WERI-Rb-1 (cell line): ENCODE measurements at regions not wholly inside any gene's neighbourhood (a gene's known extent, or its start where the extent isn't known, plus 50 kb on each side); places are given as distances from the start of the nearest gene placed in this dataset.

ENCODE experiments used
- DNase-seq: peaks from one replicate; pipeline ENCODE4 v3.0.0-alpha.2; 2020
- H3K27ac ChIP-seq: fragments of 250-450 bp; sonication (Bioruptor Pico); 2 replicates; pipeline ENCODE4 v1.5.1; 2020; ENCODE audit warnings: mild to moderate bottlenecking, moderate library complexity
- H3K27me3 ChIP-seq: fragments of 250-450 bp; sonication (Bioruptor Pico); 2 replicates; pipeline ENCODE4 v1.5.1; 2021; ENCODE audit warnings: mild to moderate bottlenecking, low read depth, moderate library complexity; ENCODE audit not compliant: insufficient read depth, severe bottlenecking
- H3K36me3 ChIP-seq: fragments of 250-450 bp; sonication (Bioruptor Pico); 2 replicates; pipeline ENCODE4 v1.5.1; 2020; ENCODE audit warnings: mild to moderate bottlenecking, moderate library complexity
- H3K4me3 ChIP-seq: 2 replicates; pipeline ENCODE4 v1.5.1; 2011; ENCODE audit warnings: low read depth, mild to moderate bottlenecking, control low read depth, low read length
- H3K9me3 ChIP-seq: fragments of 250-450 bp; sonication (Bioruptor Pico); 2 replicates; pipeline ENCODE4 v1.5.1; 2021; ENCODE audit warnings: mild to moderate bottlenecking, moderate library complexity; ENCODE audit not compliant: severe bottlenecking
- TF ChIP-seq, protein P1 (sequence below): IDR thresholded peaks from 2 replicates; pipeline ENCODE4 v1.5.1; 2011; ENCODE audit warnings: low read depth, mild to moderate bottlenecking, control low read depth, inconsistent platforms, low read length

GRCh38 chr9:107390279-107390678 is 99.3 kb downstream of the KLF4 start:
- no peak for DNase-seq
- Histone ChIP-seq H3K36me3 (no peaks in the 10 kb centered on the region), H3K4me3 (no peak overlapping the region), H3K27me3 (no peaks in the 10 kb centered on the region), H3K27ac (no peak overlapping the region), H3K9me3 (no peaks in the 10 kb centered on the region)
- TF ChIP-seq, protein P1, sequence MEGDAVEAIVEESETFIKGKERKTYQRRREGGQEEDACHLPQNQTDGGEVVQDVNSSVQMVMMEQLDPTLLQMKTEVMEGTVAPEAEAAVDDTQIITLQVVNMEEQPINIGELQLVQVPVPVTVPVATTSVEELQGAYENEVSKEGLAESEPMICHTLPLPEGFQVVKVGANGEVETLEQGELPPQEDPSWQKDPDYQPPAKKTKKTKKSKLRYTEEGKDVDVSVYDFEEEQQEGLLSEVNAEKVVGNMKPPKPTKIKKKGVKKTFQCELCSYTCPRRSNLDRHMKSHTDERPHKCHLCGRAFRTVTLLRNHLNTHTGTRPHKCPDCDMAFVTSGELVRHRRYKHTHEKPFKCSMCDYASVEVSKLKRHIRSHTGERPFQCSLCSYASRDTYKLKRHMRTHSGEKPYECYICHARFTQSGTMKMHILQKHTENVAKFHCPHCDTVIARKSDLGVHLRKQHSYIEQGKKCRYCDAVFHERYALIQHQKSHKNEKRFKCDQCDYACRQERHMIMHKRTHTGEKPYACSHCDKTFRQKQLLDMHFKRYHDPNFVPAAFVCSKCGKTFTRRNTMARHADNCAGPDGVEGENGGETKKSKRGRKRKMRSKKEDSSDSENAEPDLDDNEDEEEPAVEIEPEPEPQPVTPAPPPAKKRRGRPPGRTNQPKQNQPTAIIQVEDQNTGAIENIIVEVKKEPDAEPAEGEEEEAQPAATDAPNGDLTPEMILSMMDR = no peak

DNA sequence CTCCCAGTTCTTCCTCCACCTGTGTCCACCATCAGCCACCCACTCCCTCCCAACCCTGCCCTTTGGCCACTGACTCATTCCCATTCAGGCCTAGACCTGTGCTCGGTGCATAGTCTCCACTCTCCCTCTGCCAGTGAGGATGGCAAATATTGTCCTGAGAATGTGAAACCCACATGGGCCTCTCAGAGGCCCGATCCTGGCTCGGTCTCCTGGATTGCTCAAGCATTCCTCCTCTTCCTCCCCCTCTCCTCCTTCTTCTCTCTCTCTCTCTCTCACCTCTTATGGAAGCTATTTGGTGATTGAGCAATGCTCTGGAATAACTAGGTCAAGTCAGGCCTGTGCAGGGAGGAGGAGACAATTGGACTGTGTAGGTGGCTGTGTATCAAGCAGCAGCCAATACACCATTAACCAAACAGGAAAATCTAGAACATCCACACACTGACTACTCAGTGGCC is 99.9 kb downstream of the KLF4 start:
- no peaks in the 10 kb centered on the region for H3K36me3 ChIP-seq
- TF ChIP-seq, protein P1 = no peak
- H3K9me3 ChIP-seq = no peaks in the 10 kb centered on the region
- DNase-seq = no peak
- H3K27ac ChIP-seq = no peak overlapping the region
- no peaks in the 10 kb centered on the region for H3K27me3 ChIP-seq
- H3K4me3 ChIP-seq = no peak overlapping the region

DNA sequence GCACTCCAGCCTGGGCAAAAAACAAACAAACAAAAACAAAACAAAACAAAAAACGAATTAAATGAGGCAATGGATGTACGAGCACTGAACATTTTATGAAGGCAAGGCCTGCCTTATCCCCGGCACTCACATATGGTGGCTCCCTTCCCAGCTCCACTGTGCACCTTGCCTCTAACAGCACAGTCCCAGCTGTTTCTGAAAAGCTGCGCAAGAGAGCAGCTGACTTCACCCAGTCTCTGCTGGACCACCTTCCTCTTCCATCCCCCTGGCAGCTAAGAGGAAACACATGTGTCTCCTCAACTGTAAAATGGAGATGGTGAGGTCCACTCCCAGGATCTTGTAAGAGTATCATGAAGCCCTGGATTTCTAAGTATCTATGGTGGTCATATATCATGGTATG is 100.7 kb downstream of the KLF4 start:
- Histone ChIP-seq H3K36me3 (no peaks in the 10 kb centered on the region), H3K27ac (no peak overlapping the region), H3K4me3 (no peak overlapping the region), H3K9me3 (no peaks in the 10 kb centered on the region), H3K27me3 (no peaks in the 10 kb centered on the region)
- TF ChIP-seq, protein P1 = no peak
- no peak for DNase-seq

DNA sequence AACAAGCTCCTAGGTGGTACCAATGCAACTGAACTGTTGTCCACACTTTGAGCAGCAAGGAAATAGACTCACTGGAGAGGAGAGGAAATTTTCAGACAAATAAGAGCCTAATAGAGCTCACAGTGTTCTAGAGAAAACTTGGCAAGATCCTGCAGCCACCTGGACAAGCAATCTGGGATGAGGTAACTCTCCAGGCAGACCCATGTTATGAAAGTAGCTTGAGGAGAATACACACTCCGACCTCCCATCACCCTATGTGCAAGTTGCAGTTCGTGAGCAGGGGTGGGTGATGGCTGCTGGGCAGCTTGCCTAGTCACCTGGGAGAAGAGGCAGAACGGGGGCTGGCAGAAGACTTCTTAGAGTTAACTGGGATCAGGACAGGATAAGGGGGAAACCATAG is 102.2 kb downstream of the KLF4 start:
- Histone ChIP-seq H3K27ac (no peak overlapping the region), H3K9me3 (no peaks in the 10 kb centered on the region), H3K4me3 (no peak overlapping the region), H3K36me3 (no peaks in the 10 kb centered on the region), H3K27me3 (no peaks in the 10 kb centered on the region)
- TF ChIP-seq, protein P1 = no peak
- no peak for DNase-seq

DNA sequence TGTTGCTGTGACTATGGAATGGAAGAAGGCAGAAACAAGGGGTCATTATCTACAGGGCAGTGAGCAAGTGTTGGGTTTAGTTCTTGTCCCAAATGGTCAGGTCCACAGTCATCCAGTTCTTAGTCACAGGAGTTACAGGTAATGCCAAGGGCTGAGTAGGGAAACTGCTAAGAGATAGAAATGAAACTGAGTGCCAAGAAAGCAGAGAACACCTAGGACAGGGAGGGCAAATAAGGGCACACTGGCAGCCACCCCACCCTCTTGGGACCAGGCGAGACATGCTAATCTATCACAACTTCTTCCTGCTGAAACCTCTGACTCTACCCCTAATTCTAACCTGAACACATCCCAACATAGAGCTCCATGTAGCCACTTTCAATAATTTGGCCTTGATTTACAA is 103.2 kb downstream of the KLF4 start:
- no peaks in the 10 kb centered on the region for H3K9me3 ChIP-seq
- TF ChIP-seq, protein P1 = no peak
- no peaks in the 10 kb centered on the region for H3K36me3 ChIP-seq
- no peak overlapping the region for H3K4me3 ChIP-seq
- no peak overlapping the region for H3K27ac ChIP-seq
- DNase-seq = no peak
- no peaks in the 10 kb centered on the region for H3K27me3 ChIP-seq
